ENCODE measurements at regions not wholly inside any gene's neighbourhood (a gene's known extent, or its start where the extent isn't known, plus 50 kb on each side); places are given as distances from the start of the nearest gene placed in this dataset.

DNA sequence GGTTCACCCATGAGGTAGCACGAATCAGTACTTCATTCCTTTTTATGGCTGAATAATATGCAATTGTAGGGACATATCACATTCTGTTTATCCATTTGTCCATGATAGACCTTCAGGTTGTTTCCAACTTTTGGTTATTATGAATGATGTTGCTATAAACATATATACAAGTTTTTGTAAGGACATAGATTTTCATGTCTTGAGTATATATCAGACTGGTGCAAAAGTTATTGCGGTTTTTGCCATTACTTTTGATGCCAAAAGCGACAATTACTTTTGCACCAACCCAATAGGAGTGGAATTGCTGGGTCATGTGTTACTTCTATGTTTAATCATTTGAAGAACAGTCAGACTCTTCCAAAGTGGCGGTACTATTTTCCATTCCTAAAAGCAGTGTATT lies 361.5 kb downstream of the RPS24 start:
- Mint-ChIP-seq H3K36me3 (ENCODE audit: insufficient read depth, unreplicated experiment) (no peaks in the 10 kb centered on the region), H3K9me3 (ENCODE audit: low read depth, unreplicated experiment) (no peaks in the 10 kb centered on the region), H3K27ac (ENCODE audit: unreplicated experiment) (no peak overlapping the region), H3K27me3 (ENCODE audit: unreplicated experiment) (peaks cover 40% of the 10 kb centered on the region), H3K4me3 (ENCODE audit: low read depth, unreplicated experiment) (no peak overlapping the region), H3K4me1 (ENCODE audit: low read depth, unreplicated experiment) (no peaks in the 10 kb centered on the region)
- no peak for DNase-seq
- TF ChIP-seq, protein P1, sequence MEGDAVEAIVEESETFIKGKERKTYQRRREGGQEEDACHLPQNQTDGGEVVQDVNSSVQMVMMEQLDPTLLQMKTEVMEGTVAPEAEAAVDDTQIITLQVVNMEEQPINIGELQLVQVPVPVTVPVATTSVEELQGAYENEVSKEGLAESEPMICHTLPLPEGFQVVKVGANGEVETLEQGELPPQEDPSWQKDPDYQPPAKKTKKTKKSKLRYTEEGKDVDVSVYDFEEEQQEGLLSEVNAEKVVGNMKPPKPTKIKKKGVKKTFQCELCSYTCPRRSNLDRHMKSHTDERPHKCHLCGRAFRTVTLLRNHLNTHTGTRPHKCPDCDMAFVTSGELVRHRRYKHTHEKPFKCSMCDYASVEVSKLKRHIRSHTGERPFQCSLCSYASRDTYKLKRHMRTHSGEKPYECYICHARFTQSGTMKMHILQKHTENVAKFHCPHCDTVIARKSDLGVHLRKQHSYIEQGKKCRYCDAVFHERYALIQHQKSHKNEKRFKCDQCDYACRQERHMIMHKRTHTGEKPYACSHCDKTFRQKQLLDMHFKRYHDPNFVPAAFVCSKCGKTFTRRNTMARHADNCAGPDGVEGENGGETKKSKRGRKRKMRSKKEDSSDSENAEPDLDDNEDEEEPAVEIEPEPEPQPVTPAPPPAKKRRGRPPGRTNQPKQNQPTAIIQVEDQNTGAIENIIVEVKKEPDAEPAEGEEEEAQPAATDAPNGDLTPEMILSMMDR (IDR thresholded peaks at IDR 0.05; ENCODE audit: unreplicated experiment), result no peak
- CTCF ChIA-PET, result no interaction called here
- no TSS peak for BruUV-seq (replicated peaks)
- intact Hi-C loops (cut with micrococcal nuclease; ENCODE audit: unreplicated experiment), result no loop called here

DNA sequence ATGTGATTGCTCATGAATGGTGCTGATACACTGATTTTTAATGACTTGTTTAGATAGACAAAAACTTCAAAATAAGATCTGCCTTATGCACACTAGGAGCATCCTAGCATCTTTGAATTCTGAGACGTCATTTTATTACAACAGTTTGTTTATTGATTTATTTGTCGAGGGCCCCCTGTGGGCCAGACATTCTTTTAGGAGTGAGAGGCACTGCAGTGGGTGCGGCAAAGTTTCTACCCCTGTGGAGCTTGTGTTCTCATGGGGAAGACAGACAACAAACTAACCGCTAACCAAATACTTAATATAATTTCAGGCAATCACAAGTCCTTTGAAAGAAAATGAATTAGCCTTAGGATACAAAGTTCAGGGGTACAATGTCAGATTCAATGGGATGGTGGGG lies 363.1 kb downstream of the RPS24 start:
- no TSS peak for BruUV-seq (replicated peaks)
- Mint-ChIP-seq H3K27ac (ENCODE audit: unreplicated experiment) (no peak overlapping the region), H3K27me3 (ENCODE audit: unreplicated experiment) (peaks cover 56% of the 10 kb centered on the region), H3K36me3 (ENCODE audit: insufficient read depth, unreplicated experiment) (no peaks in the 10 kb centered on the region), H3K4me3 (ENCODE audit: low read depth, unreplicated experiment) (no peak overlapping the region), H3K4me1 (ENCODE audit: low read depth, unreplicated experiment) (no peaks in the 10 kb centered on the region), H3K9me3 (ENCODE audit: low read depth, unreplicated experiment) (no peaks in the 10 kb centered on the region)
- intact Hi-C loops (cut with micrococcal nuclease; ENCODE audit: unreplicated experiment), result no loop called here
- no peak for DNase-seq
- TF ChIP-seq, protein P1 (IDR thresholded peaks at IDR 0.05; ENCODE audit: unreplicated experiment), result no peak
- CTCF ChIA-PET, result no interaction called here

DNA sequence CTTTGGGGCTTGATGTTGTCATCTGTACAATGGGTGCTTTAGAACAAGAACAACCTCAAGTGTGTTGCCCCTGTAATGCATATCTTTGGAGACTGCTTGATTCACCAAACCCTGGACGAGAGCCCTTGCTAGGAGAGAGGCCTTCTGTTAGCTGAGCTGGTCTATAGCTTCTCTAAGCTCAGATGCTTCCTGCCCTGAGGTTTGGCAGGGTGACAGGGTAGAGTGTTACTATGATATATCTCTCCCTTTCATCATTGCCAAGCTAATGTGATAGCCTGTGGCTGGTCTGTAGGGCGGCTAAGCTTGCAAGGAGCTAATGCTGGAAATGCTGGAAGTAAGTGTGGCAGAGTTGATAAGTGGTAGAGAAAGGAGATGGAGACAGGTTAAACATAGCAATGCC lies 364.1 kb downstream of the RPS24 start:
- H3K27me3 Mint-ChIP-seq (ENCODE audit: unreplicated experiment), result peaks cover 61% of the 10 kb centered on the region
- no peaks in the 10 kb centered on the region for H3K36me3 Mint-ChIP-seq (ENCODE audit: insufficient read depth, unreplicated experiment)
- no peaks in the 10 kb centered on the region for H3K9me3 Mint-ChIP-seq (ENCODE audit: low read depth, unreplicated experiment)
- TF ChIP-seq, protein P1 (IDR thresholded peaks at IDR 0.05; ENCODE audit: unreplicated experiment), result no peak
- intact Hi-C loops (cut with micrococcal nuclease; ENCODE audit: unreplicated experiment), result no loop called here
- no peak overlapping the region for H3K27ac Mint-ChIP-seq (ENCODE audit: unreplicated experiment)
- H3K4me3 Mint-ChIP-seq (ENCODE audit: low read depth, unreplicated experiment), result no peak overlapping the region
- no TSS peak for BruUV-seq (replicated peaks)
- no peak for DNase-seq
- CTCF ChIA-PET, result interaction anchor here (1.2 kb wide), 1 partner anchor 109 kb away, joined by 3 read pairs; no protein-coding TSS in a partner anchor
- no peaks in the 10 kb centered on the region for H3K4me1 Mint-ChIP-seq (ENCODE audit: low read depth, unreplicated experiment)

GRCh38 chr10:78398382-78398781 lies 364.7 kb downstream of the RPS24 start:
- Mint-ChIP-seq H3K4me1 (ENCODE audit: low read depth, unreplicated experiment) (no peaks in the 10 kb centered on the region), H3K4me3 (ENCODE audit: low read depth, unreplicated experiment) (no peak overlapping the region), H3K9me3 (ENCODE audit: low read depth, unreplicated experiment) (no peaks in the 10 kb centered on the region), H3K27me3 (ENCODE audit: unreplicated experiment) (peaks cover 67% of the 10 kb centered on the region), H3K36me3 (ENCODE audit: insufficient read depth, unreplicated experiment) (no peaks in the 10 kb centered on the region), H3K27ac (ENCODE audit: unreplicated experiment) (no peak overlapping the region)
- CTCF ChIA-PET, result interaction anchor here (1.2 kb wide), 1 partner anchor 108 kb away, joined by 3 read pairs; no protein-coding TSS in a partner anchor
- intact Hi-C loops (cut with micrococcal nuclease; ENCODE audit: unreplicated experiment), result no loop called here
- no peak for DNase-seq
- TF ChIP-seq, protein P1 (IDR thresholded peaks at IDR 0.05; ENCODE audit: unreplicated experiment), result no peak
- no TSS peak for BruUV-seq (replicated peaks)
